ENCODE measurements at regions not wholly inside any gene's neighbourhood (a gene's known extent, or its start where the extent isn't known, plus 50 kb on each side); places are given as distances from the start of the nearest gene placed in this dataset.

GRCh38 chr19:30167976-30168635 lies 204.1 kb upstream of the ZNF536 start:
- DNase-seq (ENCODE audit: low spot score) = no peak
- WGBS = 87% methylated on average over 13 of the region's 13 CpGs
- Histone ChIP-seq H3K4me1 (ENCODE audit: control insufficient read depth in 4 of 4, insufficient read depth in 4 of 4, low read length in 3 of 4) (no peaks in the 10 kb centered on the region), H3K4me3 (ENCODE audit: low read depth in 1 of 3, low read length in 3 of 3) (no peak overlapping the region), H3K27me3 (ENCODE audit: control insufficient read depth in 4 of 4, insufficient read depth in 4 of 4, low read length in 3 of 4) (no peaks in the 10 kb centered on the region), H3K27ac (ENCODE audit: low read depth in 1 of 2, low read length in 2 of 2) (no peak overlapping the region), H3K9ac (ENCODE audit: low read depth in 1 of 2, low read length in 2 of 2) (no peak overlapping the region), H3K36me3 (ENCODE audit: control insufficient read depth in 4 of 4, insufficient read depth in 3 of 4, low read depth in 1 of 4, low read length in 3 of 4) (no peaks in the 10 kb centered on the region), H3K9me3 (ENCODE audit: control insufficient read depth in 4 of 4, low read length in 3 of 4) (no peaks in the 10 kb centered on the region)
- TF ChIP-seq SP1 (IDR thresholded peaks at IDR 0.05) = no peak
- TF ChIP-seq YY1 (IDR thresholded peaks at IDR 0.05) = no peak
- TF ChIP-seq MAX (IDR thresholded peaks at IDR 0.05) = no peak

- TF ChIP-seq, protein P1, sequence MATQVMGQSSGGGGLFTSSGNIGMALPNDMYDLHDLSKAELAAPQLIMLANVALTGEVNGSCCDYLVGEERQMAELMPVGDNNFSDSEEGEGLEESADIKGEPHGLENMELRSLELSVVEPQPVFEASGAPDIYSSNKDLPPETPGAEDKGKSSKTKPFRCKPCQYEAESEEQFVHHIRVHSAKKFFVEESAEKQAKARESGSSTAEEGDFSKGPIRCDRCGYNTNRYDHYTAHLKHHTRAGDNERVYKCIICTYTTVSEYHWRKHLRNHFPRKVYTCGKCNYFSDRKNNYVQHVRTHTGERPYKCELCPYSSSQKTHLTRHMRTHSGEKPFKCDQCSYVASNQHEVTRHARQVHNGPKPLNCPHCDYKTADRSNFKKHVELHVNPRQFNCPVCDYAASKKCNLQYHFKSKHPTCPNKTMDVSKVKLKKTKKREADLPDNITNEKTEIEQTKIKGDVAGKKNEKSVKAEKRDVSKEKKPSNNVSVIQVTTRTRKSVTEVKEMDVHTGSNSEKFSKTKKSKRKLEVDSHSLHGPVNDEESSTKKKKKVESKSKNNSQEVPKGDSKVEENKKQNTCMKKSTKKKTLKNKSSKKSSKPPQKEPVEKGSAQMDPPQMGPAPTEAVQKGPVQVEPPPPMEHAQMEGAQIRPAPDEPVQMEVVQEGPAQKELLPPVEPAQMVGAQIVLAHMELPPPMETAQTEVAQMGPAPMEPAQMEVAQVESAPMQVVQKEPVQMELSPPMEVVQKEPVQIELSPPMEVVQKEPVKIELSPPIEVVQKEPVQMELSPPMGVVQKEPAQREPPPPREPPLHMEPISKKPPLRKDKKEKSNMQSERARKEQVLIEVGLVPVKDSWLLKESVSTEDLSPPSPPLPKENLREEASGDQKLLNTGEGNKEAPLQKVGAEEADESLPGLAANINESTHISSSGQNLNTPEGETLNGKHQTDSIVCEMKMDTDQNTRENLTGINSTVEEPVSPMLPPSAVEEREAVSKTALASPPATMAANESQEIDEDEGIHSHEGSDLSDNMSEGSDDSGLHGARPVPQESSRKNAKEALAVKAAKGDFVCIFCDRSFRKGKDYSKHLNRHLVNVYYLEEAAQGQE (IDR thresholded peaks at IDR 0.05) = no peak
- no peak for TF ChIP-seq JUND (IDR thresholded peaks at IDR 0.05)
- no peak for TF ChIP-seq FOXA2 (IDR thresholded peaks at IDR 0.05)
- TF ChIP-seq RAD21 (IDR thresholded peaks at IDR 0.05) = no peak
- TF ChIP-seq YY1 (IDR thresholded peaks at IDR 0.05) = no peak
- no peak for TF ChIP-seq HNF4G (IDR thresholded peaks at IDR 0.05)
- TF ChIP-seq CTCF (IDR thresholded peaks at IDR 0.05; ENCODE audit: low read depth, low read length, missing input control) = no peak
- TF ChIP-seq TAF1 (conservative IDR thresholded peaks at IDR 0.05) = no peak
- no peak for TF ChIP-seq GABPA (IDR thresholded peaks at IDR 0.05 in 1 of 2, conservative IDR thresholded peaks at IDR 0.05 in 1 of 2)
- no peak for TF ChIP-seq ATF3 (IDR thresholded peaks at IDR 0.05)
- TF ChIP-seq RXRA (IDR thresholded peaks at IDR 0.05) = no peak
- no peak for TF ChIP-seq SP1 (IDR thresholded peaks at IDR 0.05)
- TF ChIP-seq, protein P2, sequence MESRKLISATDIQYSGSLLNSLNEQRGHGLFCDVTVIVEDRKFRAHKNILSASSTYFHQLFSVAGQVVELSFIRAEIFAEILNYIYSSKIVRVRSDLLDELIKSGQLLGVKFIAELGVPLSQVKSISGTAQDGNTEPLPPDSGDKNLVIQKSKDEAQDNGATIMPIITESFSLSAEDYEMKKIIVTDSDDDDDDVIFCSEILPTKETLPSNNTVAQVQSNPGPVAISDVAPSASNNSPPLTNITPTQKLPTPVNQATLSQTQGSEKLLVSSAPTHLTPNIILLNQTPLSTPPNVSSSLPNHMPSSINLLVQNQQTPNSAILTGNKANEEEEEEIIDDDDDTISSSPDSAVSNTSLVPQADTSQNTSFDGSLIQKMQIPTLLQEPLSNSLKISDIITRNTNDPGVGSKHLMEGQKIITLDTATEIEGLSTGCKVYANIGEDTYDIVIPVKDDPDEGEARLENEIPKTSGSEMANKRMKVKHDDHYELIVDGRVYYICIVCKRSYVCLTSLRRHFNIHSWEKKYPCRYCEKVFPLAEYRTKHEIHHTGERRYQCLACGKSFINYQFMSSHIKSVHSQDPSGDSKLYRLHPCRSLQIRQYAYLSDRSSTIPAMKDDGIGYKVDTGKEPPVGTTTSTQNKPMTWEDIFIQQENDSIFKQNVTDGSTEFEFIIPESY (IDR thresholded peaks at IDR 0.05) = no peak
- no peak for TF ChIP-seq EGR1 (IDR thresholded peaks at IDR 0.05; ENCODE audit: low read depth in 2 of 2)
- no peak for TF ChIP-seq MAX (IDR thresholded peaks at IDR 0.05)
- no peak for TF ChIP-seq FOXA1 (IDR thresholded peaks at IDR 0.05)
Measured at GRCh38 chr19:30168760-30169159, 203.4 kb upstream of the ZNF536 start.

More at GRCh38 chr19:30168760-30169159, 203.4 kb upstream of the ZNF536 start:
- H3K9me3 ChIP-seq (ENCODE audit: control insufficient read depth in 4 of 4, low read length in 3 of 4) = no peaks in the 10 kb centered on the region
- H3K4me3 ChIP-seq (ENCODE audit: low read depth in 1 of 3, low read length in 3 of 3) = no peak overlapping the region
- peak; percentile 16 for DNase-seq (ENCODE audit: low spot score)
- H3K4me1 ChIP-seq (ENCODE audit: control insufficient read depth in 4 of 4, insufficient read depth in 4 of 4, low read length in 3 of 4) = no peaks in the 10 kb centered on the region
- no peak overlapping the region for H3K9ac ChIP-seq (ENCODE audit: low read depth in 1 of 2, low read length in 2 of 2)
- H3K36me3 ChIP-seq (ENCODE audit: control insufficient read depth in 4 of 4, insufficient read depth in 3 of 4, low read depth in 1 of 4, low read length in 3 of 4) = no peaks in the 10 kb centered on the region
- H3K27ac ChIP-seq (ENCODE audit: low read depth in 1 of 2, low read length in 2 of 2) = no peak overlapping the region
- WGBS = 83% methylated on average over 5 of the region's 5 CpGs
- H3K27me3 ChIP-seq (ENCODE audit: control insufficient read depth in 4 of 4, insufficient read depth in 4 of 4, low read length in 3 of 4) = no peaks in the 10 kb centered on the region

Measured in liver (tissue), 8 donors.